HG03565 (cell line): ENCODE measurements at regions not wholly inside any gene's neighbourhood (a gene's known extent, or its start where the extent isn't known, plus 50 kb on each side); places are given as distances from the start of the nearest gene placed in this dataset.
A peak's percentile ranks its signal among the peaks of the same experiment; 100 is the strongest.
"Not testable (repeated sequence)": the region's sequence is repeated elsewhere in the genome, so short reads cannot be mapped to it uniquely, and the experiment has no call there.

Source experiments
- ATAC-seq: cut with Tn5 transposase; IDR thresholded peaks from one replicate; pipeline ENCODE4 v1.9.1; 2021; ENCODE audit warnings: mild to moderate bottlenecking, moderate library complexity; ENCODE audit not compliant: unreplicated experiment

DNA sequence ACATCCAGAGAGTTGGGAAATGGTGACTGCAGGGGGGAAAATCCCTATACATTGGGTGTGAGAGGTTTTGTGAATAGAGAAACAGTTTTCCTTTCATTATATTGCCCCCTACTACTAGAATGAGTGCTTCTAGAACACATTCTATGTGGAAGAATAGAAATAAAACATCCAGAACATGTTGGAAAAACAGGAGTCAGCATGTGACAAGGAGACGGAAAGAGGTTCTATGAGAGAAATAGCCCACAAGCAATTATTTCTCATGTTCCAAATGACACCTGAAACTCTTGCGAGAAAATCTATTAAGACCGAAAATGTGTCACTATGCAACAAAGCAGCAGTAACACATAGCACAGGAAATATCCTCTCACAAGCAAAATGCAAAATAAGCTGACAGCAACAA lies 202.7 kb upstream of the SPOPL start:
- ATAC-seq, result peak; percentile 54

DNA sequence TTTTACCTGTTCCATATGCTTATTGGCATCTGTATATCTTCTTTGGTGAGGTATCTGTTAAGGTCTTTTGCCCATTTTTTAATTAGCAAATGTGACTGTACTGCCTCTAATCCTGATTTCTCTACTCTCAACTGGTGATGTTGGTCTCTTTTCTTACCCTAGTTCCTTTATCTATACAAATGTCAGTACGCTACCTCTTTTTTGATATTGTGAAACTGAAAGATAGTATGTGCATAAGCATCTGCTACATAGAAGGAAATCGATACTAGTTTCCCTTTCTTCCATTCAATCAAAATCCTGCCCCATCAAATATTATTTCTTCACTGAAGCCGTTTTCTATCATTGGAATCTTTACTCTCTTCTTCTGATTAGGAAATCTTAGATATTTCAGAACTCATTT lies 194.9 kb upstream of the SPOPL start:
- ATAC-seq, result no peak

DNA sequence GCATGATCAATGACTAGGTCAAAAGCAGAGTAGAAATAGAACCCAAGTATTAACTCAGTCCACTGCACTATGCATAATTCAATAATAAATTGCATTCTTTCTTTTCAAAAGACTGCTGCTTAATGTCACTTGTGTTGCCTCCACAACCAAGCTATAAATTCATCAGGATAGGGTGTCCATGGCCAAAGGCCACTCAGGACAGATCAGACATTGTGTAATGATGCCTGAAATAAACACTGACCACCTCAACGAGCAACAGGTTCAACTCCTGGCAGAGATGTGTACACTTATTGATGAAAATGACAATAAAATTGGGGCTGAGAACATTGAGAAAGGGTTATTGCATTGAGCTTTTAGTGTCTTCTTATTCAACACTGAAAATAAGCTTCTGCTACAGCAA lies 194.5 kb upstream of the SPOPL start:
- ATAC-seq, result no peak

DNA sequence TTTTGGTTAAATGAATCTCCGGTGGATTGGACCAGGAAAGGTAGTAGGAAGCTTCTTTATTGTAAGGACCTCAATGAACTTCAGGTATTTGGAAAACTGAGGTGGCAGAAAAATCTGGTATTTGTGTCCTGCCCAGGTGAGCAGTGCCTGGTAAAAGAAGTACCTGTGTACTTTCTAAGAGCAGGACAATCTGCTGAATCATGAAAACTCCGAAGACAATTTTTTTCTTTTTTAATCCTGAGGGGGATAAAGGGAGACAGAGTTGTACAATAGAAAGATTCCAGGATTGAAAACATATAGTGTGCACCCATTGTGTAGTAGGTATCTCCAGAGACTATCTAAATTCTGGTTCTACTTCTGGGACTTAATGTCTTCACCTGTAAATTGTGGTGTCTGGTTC lies 191.8 kb upstream of the SPOPL start:
- no peak for ATAC-seq

DNA sequence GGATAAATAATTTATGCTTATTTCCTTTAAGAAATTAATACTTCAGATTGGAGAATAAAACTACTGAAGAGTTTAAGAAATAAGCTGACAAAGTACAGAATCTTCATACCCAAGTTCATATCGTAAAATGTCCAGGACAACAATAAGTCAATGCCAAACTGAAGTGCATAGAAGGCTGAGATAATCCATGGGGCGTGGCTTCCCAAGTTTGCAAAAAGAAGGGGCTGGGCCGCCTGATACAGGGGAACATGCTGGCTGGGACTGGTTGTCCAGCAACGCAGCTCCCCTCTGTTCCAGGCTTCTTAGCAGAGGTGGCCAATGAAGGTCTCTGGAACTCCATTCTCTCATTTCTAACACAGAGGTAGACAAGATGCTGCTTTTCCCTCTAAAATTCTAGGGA lies 189.5 kb upstream of the SPOPL start:
- ATAC-seq, result no peak

DNA sequence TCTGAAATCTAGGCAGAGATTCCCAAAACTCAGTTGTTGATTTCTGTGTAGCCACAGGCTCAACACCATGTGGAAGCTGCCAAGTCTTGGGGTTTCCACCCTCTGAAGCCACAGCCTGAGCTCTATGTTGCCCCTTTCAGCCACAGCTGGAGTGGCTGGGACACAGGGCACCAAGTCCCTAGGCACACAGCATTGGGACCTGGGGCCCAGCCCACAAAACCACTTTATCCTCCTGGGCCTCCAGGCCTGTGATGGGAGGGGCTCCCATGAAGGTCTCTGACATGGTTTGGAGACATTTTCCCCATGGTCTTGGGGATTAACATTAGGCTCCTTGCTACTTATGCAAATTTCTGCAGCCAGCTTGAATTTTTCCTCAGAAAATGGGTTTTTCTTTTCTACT lies 186.0 kb upstream of the SPOPL start:
- ATAC-seq, result not testable (repeated sequence)

DNA sequence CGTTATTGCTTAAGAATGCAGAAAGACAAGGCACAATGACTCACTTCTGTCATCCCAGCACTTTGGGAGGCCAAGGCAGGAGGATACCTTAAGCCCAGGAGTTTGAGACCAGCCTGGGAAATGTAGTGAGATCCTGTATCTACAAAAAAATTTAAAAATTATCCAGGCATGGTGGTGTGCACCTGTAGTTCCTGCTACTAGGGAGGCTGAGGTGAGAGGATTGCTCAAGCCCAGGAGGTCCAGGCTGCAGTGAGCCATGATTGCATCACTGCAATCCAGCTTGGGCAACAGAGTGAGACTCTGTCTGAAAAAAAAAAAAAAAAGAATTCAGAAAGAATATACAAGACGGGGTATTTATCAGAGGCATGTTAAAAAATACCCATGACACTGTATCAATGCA lies 182.0 kb upstream of the SPOPL start:
- ATAC-seq, result no peak

DNA sequence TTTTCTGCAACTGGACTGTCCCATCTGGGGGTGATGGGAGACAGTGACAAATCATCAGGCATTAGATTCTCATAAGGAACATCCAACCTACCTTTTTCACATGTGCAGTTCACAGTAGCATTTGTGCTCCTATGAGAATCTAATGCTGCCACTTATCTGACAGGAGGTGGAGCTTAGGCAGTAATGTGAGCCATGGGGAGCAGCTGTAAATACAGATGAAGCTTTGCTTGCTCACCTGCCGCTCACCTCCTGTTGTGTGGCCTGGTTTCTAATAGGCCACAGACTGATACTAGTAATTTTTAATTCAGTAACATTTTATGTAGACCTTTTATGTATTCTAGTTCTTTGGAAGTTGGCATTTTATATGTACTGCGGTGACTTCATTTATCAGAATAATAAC lies 180.1 kb upstream of the SPOPL start:
- no peak for ATAC-seq

DNA sequence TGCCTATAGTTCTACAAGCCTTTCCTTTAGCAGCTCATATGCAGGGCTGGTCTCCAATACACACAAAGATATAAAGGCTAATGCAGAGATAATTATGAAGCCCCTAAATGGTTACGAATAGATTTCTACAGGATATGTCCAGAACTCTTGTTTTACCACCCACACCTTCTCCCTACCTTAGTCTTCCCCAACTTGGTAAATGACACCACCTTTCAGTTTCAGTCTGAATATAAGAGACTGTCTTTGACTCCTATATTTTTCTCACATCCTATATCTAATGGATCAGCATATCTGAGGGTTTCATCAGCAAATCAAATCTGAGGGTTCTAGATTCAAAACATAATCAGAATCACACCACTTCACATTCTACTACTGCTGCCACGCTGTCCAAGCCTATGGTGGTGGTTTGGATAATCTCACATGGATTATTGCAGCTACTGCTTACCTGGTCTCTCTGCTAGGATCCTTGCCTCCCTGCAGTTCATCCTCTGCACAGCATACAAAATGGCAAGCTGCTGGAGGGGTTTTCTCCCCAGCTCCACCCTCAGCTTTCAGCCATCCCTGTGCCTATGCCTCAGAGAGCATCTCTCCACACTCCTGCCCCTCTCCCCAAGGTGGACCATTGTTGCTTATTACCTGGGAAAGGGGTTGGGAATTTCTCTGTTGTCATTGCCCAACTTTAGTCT lies 178.0 kb upstream of the SPOPL start:
- ATAC-seq, result peak; percentile 45

DNA sequence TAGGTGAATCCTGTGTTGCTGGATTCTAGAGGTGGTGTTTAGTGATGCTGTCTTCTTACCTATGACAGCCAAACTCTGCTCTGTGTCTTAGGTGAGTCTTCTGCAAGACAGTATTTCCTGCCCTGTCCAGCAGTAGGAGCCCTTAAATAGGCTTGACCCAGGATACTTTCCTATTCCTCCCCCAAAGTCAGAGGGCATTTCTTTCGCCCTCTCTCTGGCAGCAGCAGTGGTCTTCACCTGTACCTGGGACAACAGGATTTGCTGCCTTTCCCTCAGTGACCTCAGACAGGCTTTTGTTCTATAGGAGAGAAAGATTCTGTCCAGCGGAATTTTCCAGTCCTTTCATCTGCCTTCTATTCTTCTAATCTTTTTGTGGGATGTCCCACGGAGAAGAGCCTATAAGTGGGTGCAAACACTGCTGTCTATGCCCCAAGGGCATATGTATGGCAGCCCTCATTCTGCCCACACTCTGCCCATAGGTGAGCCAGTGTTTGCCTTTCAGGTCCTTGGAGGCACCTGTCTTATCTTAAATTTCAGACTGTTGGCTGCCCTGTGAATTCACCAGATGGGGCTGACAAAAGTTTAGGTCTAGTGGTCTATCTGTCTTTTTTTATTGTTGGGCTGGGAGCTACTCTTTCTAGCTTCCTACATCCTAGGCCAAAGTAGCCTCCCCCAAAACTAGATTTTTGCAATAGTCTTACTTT lies 177.3 kb upstream of the SPOPL start:
- ATAC-seq, result no peak

DNA sequence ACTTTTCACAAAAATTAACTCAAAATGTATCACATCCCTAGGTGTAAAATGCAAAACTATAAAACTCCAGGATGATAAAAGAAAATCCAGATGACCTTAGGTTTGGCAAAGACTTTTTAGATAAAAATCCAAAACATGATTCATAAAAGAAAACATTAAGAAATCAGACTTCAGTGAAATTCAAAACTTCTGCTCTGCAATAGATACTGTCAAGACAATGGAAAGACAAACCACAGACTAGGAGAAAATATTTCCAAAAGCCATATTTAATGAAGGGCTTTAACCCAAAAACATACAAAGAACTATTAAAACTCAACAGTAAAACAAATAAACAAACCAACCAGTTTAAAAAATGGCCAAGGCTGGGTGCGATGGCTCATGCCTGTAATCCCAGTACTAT lies 173.6 kb upstream of the SPOPL start:
- no peak for ATAC-seq

DNA sequence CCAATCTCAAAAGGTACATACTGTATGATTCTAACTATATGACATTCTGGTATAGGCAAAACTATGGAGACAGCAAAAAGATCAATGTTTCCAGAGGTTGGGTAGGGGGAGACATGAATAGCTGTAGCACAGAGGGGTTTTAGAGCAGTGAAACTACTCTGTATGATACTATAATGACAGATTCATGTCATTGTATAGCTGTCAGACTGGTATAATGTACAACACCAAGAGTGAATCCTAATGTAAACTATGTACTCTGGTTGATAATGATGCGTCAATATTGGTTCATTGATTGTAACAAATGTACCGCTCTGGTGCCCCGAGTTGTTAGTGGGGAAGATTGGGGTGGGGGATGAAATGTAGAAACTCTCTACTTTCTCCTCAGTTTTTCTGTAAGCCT lies 172.4 kb upstream of the SPOPL start:
- no peak for ATAC-seq

DNA sequence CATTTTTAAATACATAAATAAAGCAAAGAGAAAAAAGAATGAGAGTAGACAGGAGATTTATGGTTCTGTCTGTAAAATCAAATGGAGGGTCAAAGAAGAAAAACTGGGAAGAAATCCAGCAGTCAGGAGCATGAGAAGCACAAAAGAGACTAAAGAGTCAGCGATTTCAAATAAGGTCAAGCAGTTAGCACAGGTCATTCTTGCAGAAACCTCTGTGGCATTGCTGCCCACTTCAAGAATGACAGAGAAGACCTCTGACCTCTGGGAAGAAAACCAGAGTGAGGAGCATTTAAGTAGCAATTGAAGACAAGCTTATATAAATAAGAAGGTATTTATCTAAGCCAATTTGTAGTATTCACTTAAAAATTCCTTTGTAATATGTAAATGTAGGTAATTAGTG lies 172.0 kb upstream of the SPOPL start:
- no peak for ATAC-seq

DNA sequence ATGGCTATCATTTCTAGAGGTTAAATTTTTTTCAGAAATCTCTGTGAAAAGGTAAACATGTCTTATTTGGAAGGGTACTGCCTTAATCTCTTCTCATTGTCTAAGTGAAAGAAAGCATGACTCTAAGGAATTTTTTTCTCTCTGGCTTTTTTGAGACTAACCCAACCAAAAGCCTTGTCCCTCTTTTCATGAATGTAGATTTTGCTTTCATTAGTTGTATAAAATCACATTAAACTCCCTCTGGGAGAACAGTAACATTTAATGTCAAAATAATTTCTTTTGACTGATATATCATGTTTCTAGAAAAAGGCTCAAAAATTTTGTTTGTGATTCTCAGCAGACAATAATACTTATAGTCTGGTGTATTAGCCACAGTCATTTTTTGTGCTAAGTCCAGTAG lies 168.4 kb upstream of the SPOPL start:
- no peak for ATAC-seq

DNA sequence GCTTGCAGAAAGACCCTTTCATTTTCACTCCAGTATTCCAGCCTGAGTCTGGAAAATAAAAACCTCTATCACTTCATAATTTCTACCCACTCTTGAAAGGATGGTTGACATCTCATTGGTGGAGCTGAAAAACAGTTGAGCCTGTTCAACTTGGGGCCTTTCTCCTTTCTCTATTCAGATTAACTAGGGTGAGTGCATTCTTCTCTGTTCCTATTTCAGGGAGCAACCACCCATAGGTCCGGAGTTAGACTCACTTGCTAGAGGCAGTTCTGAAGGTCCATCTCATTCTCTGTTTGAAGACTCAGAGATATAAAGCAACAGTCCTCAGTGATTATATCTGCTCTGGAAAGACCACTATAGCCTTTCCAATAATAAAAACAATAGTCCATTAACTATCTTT lies 167.9 kb upstream of the SPOPL start:
- no peak for ATAC-seq

DNA sequence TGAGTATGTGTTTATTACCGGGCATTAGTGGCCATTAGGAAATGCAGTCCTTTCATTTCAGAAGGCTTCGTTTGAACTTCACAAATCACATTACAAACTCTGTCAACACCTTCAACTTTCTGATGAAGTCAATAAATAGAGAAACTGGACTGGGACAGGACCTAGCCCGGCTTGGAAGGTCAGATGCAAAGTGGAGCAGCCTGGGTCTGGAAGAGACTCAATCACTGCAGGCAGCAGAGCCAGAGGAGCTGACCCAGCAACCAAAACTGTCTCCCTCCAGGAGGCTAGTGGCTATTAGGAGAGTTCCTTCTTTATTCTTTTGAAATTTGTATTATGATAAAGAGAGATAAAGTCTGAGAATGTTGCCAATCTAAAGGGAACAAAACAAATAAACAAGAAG lies 167.2 kb upstream of the SPOPL start:
- ATAC-seq, result no peak

DNA sequence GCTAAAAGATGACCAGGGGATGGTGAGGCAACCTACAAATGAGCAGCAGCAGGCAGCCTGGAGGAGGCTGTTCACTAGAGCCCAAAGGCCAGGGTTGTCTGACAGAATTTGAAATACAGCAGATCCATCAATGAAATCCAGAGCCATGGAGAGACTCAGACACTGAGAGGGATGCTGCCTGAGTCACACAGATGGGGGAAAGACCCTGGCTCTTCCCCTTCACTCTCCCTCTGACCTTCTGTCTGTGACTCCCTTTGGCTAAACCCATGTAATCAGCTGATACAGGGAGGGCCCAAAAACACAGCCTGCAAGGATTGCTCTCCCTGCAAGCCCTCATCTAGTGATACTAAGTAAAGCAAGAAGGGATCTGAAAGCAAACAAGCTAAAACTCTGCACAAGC lies 166.5 kb upstream of the SPOPL start:
- no peak for ATAC-seq

DNA sequence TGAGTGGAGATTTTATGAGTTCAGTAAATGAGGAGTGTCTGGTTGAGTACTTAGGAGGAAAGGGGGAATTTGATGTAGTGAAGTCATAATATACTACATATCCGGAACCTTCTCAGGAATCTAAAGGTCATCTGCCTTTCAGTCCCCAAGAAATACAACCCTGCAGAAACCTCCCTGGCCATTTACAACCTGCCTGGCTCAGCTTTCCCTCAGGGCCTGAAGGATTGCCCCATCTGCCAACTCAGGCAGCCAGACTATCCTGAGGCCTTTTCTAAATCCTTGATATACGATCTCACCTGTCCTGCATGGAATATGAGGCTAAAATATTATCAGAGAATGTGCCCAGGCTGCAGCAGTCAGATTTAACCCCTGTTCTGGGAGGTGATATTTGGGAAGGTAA lies 165.4 kb upstream of the SPOPL start:
- no peak for ATAC-seq

DNA sequence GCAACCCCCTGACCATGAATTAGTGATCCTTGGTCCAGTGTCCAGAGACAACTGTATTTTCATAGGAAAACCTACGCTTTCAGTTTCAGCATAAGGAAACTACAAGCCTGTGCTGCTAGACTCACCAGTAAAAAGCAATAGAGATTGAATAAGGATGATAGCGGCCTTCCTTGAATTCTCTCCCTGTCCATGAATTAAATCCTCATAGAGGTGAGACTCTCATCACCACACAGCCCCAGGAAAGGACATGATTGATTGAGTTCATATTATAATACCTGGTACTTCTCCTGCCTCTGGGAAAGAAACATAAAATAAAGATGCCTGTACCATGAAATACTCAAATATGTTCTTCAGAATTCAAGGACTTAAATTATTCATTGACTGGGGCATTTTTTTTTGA lies 146.3 kb upstream of the SPOPL start:
- ATAC-seq, result no peak

DNA sequence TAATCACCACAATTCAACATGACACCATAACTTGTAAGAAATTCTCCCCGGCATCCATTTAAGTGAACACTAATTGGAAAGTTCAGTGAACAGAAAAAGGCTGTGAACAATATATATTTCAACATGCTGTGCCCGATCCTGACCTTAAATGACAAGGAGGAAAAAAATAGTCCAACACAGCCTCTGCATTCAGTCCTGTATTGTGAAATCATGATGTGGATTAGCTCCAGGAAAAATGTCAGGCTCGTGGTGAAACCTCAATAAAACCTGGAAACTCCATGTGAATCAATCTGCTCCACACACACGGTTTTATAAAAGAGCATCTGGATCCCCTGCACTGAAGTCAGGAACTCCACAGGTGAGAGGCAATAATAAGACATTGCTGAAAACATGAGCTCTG lies 145.4 kb upstream of the SPOPL start:
- no peak for ATAC-seq

DNA sequence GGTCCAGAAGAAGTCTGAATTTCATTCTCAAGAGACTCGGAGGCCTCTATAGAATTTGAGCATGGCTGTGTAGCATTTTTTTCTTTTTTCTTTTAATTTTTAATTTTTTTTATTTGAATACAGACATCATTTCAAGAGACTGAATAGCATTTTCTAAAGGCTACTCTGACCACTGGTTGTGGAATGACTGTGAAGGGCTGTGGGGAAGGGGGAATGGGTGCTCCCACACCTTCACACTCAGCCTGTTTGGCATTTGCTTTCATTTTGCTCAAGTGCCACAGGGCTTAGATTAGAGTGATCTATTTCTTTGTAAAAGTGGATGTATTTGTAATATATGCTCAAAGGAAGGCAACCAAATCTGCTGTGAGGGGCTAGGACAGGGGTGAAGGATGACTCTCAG lies 142.0 kb upstream of the SPOPL start:
- peak; percentile 50 for ATAC-seq

DNA sequence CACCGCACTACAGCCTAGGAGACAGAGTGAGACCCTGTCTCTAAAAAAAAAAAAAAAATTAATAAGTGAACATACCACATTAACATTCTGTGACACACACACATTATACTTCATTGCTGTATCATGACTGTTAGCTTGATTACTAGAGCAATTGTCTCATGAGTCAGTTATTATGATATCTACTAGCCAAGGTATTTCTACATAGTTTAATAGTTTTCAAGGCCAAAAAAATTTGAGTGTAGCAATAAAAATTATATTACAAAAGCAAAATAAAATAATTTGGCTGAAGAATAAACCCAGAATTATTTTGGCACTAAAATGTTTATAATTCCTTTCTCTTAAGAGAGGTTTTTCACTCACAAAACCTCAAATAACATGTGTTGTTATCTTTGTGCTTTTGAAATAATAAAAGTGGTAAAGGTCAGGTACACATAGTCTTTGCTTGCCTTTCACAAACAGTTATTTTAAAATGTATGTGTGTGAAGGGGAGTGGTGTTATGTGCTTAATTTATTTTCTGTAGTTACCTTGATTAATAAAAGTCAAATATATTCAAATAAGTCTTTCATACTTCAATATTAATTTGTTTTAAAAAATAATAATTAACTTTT lies 136.9 kb upstream of the SPOPL start:
- no peak for ATAC-seq

DNA sequence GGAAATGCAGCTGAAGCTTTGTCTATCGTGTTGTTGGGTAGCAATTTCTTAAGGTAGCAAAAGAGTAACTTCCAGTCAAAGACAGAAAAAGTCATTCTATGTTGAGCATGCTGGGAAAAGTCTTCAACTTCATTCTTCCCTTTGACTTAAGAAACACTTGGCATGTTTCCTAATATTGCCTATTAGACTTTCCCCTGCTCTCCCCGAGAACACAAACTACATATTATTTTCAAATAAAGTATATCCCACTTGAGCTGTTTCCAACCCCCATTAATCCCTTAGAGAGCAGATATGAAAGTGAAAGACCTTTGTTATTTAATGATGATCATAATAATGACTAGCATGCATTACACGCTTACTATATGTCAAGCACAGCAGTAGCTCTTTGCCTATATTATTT lies 136.0 kb upstream of the SPOPL start:
- no peak for ATAC-seq
